ENCODE measurements at regions not wholly inside any gene's neighbourhood (a gene's known extent, or its start where the extent isn't known, plus 50 kb on each side); places are given as distances from the start of the nearest gene placed in this dataset.

DNA sequence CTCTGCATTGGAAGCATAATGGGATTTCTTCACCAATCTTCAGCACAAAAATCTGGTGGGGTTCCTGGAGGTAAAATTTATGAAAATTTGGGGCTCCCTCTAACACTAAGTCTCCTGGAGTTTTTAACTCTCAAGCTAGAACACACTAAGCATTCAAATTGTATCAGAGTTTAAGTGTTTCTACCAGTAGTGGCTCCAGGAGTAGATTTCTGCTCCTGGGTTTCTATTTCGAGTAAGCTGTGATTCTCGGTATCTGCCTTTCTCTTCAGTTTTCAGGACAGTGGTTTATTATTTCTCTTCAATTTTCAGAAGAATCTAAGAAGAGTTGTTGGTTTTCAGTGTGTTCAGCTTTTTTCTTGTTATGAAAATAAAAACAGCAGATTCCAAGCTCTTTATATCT is 566.4 kb upstream of the KCND2 start:
- Histone ChIP-seq H3K4me1 (ENCODE audit: control insufficient read depth, insufficient read depth, low read length) (no peaks in the 10 kb centered on the region), H3K4me3 (ENCODE audit: low read length) (no peak overlapping the region), H3K9me3 (ENCODE audit: control insufficient read depth, low read length) (no peaks in the 10 kb centered on the region), H3K27ac (ENCODE audit: low read depth, low read length) (no peak overlapping the region), H3K9ac (ENCODE audit: extremely low read depth, low read length, poor library complexity, severe bottlenecking) (no peak overlapping the region), H3K27me3 (ENCODE audit: control insufficient read depth, insufficient read depth, low read length, poor library complexity, severe bottlenecking) (no peaks in the 10 kb centered on the region), H3K36me3 (ENCODE audit: control insufficient read depth, insufficient read depth, low read length) (no peaks in the 10 kb centered on the region)
- Mint-ChIP-seq H3K9me3 (no peaks in the 10 kb centered on the region), H3K36me3 (ENCODE audit: low read depth) (no peaks in the 10 kb centered on the region), H3K4me1 (peaks cover 2% of the 10 kb centered on the region), H3K27me3 (ENCODE audit: insufficient read depth) (no peaks in the 10 kb centered on the region), H3K4me3 (no peak overlapping the region), H3K27ac (no peak overlapping the region)
- no peak for DNase-seq
- WGBS, 2 experiments (ENCODE audit: insufficient coverage in 1 of 2, insufficient read length in 1 of 2), result 85% methylated on average over 2 of the region's 2 CpGs; no CpG with 5 or more reads in 1 of the 2 experiments
- TF ChIP-seq, protein P1, sequence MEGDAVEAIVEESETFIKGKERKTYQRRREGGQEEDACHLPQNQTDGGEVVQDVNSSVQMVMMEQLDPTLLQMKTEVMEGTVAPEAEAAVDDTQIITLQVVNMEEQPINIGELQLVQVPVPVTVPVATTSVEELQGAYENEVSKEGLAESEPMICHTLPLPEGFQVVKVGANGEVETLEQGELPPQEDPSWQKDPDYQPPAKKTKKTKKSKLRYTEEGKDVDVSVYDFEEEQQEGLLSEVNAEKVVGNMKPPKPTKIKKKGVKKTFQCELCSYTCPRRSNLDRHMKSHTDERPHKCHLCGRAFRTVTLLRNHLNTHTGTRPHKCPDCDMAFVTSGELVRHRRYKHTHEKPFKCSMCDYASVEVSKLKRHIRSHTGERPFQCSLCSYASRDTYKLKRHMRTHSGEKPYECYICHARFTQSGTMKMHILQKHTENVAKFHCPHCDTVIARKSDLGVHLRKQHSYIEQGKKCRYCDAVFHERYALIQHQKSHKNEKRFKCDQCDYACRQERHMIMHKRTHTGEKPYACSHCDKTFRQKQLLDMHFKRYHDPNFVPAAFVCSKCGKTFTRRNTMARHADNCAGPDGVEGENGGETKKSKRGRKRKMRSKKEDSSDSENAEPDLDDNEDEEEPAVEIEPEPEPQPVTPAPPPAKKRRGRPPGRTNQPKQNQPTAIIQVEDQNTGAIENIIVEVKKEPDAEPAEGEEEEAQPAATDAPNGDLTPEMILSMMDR (conservative IDR thresholded peaks at IDR 0.05), result no peak

DNA sequence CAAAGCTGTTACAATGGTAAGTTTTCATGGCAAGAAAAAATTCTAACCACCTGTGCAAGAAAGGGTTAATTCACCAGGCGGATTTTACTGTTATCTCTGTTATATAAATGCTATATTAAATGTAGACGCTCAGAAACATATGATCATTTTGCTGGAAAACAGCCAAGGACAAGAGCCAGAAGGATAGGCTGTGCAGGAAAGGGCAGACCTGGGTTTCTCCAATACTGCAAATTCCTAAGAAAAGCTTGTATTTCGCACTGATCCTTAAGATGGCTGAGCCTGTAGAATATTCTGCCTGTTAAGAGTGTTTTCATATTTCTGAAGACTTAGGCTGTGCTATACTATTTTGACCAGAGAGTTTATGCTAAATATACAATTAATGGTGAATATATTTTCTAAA is 564.1 kb upstream of the KCND2 start:
- peaks cover 2% of the 10 kb centered on the region for H3K4me1 Mint-ChIP-seq
- no peaks in the 10 kb centered on the region for H3K36me3 ChIP-seq (ENCODE audit: control insufficient read depth, insufficient read depth, low read length)
- H3K27ac ChIP-seq (ENCODE audit: low read depth, low read length), result no peak overlapping the region
- H3K4me1 ChIP-seq (ENCODE audit: control insufficient read depth, insufficient read depth, low read length), result no peaks in the 10 kb centered on the region
- TF ChIP-seq, protein P1 (conservative IDR thresholded peaks at IDR 0.05), result no peak
- 81 to 100% methylated on average over 1 to 3 of the region's 3 CpGs for WGBS, 2 experiments (ENCODE audit: insufficient coverage in 1 of 2, insufficient read length in 1 of 2)
- no peak for DNase-seq
- H3K36me3 Mint-ChIP-seq (ENCODE audit: low read depth), result no peaks in the 10 kb centered on the region
- H3K27me3 ChIP-seq (ENCODE audit: control insufficient read depth, insufficient read depth, low read length, poor library complexity, severe bottlenecking), result no peaks in the 10 kb centered on the region
- no peak overlapping the region for H3K27ac Mint-ChIP-seq
- H3K27me3 Mint-ChIP-seq (ENCODE audit: insufficient read depth), result no peaks in the 10 kb centered on the region
- no peak overlapping the region for H3K9ac ChIP-seq (ENCODE audit: extremely low read depth, low read length, poor library complexity, severe bottlenecking)
- no peak overlapping the region for H3K4me3 ChIP-seq (ENCODE audit: low read length)
- no peaks in the 10 kb centered on the region for H3K9me3 Mint-ChIP-seq
- no peak overlapping the region for H3K4me3 Mint-ChIP-seq
- no peaks in the 10 kb centered on the region for H3K9me3 ChIP-seq (ENCODE audit: control insufficient read depth, low read length)

DNA sequence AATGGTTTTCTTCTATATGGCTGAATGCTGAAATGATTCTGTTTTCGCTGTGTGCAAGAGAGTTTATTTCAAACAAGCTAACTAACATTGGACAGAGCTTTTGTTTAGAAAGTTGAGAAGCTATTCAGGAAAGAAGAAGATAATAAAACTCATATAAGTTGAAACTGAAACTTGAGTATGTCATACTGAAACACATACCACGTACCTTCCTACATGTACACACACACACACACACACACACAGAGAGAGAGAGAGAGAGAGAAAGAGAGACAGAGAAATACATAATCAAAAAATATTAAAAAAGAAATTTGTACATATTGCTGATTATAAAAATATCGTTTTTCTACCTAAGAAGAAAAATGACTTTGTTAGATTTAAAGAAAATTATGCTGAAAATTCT is 561.9 kb upstream of the KCND2 start:
- H3K36me3 Mint-ChIP-seq (ENCODE audit: low read depth), result no peaks in the 10 kb centered on the region
- no peaks in the 10 kb centered on the region for H3K9me3 ChIP-seq (ENCODE audit: control insufficient read depth, low read length)
- H3K9me3 Mint-ChIP-seq, result no peaks in the 10 kb centered on the region
- H3K9ac ChIP-seq (ENCODE audit: extremely low read depth, low read length, poor library complexity, severe bottlenecking), result no peak overlapping the region
- 80 to 94% methylated on average over 1 to 2 of the region's 3 CpGs for WGBS, 2 experiments (ENCODE audit: insufficient coverage in 1 of 2, insufficient read length in 1 of 2)
- H3K4me3 Mint-ChIP-seq, result no peak overlapping the region
- no peaks in the 10 kb centered on the region for H3K27me3 ChIP-seq (ENCODE audit: control insufficient read depth, insufficient read depth, low read length, poor library complexity, severe bottlenecking)
- H3K27me3 Mint-ChIP-seq (ENCODE audit: insufficient read depth), result no peaks in the 10 kb centered on the region
- no peaks in the 10 kb centered on the region for H3K4me1 ChIP-seq (ENCODE audit: control insufficient read depth, insufficient read depth, low read length)
- H3K4me3 ChIP-seq (ENCODE audit: low read length), result no peak overlapping the region
- no peak overlapping the region for H3K27ac ChIP-seq (ENCODE audit: low read depth, low read length)
- DNase-seq, result no peak
- no peaks in the 10 kb centered on the region for H3K36me3 ChIP-seq (ENCODE audit: control insufficient read depth, insufficient read depth, low read length)
- TF ChIP-seq, protein P1 (conservative IDR thresholded peaks at IDR 0.05), result no peak
- H3K4me1 Mint-ChIP-seq, result peaks cover 2% of the 10 kb centered on the region
- H3K27ac Mint-ChIP-seq, result no peak overlapping the region

All from endodermal cell (in vitro differentiated cells).